DND-41 (cell line): ENCODE measurements at regions not wholly inside any gene's neighbourhood (a gene's known extent, or its start where the extent isn't known, plus 50 kb on each side); places are given as distances from the start of the nearest gene placed in this dataset.

Experiments used
- ATAC-seq: fragments of 200-7000 bp; cut with Tn5 transposase; 3 replicates; pipeline ENCODE4 v1.9.1; 2021; ENCODE audit warnings: low read depth; ENCODE audit not compliant: insufficient read depth
- DNase-seq: peaks from one replicate; pipeline ENCODE4 v3.0.0-alpha.2; 2020
- H2AFZ ChIP-seq: 2 replicates; pipeline ENCODE4 v1.6.0; 2012; ENCODE audit warnings: low read depth, low read length
- H3K27ac ChIP-seq: 2 replicates; pipeline ENCODE4 v1.5.1; 2012; ENCODE audit warnings: low read length, inconsistent platforms
- H3K27me3 ChIP-seq: fragments of 200-600 bp; sonication (generic); 2 replicates; pipeline ENCODE4 v1.6.0; 2012; ENCODE audit warnings: low read length, mild to moderate bottlenecking, inconsistent platforms; ENCODE audit not compliant: insufficient read depth, poor library complexity
- H3K36me3 ChIP-seq: 2 replicates; pipeline ENCODE4 v1.5.1; 2012; ENCODE audit warnings: low read length, inconsistent platforms; ENCODE audit not compliant: insufficient read depth
- H3K4me1 ChIP-seq: 2 replicates; pipeline ENCODE4 v1.5.1; 2012; ENCODE audit warnings: mild to moderate bottlenecking, low read length; ENCODE audit not compliant: insufficient read depth
- H3K4me2 ChIP-seq: 2 replicates; pipeline ENCODE4 v1.6.0; 2012; ENCODE audit warnings: mild to moderate bottlenecking, moderate library complexity, low read length, inconsistent platforms; ENCODE audit not compliant: insufficient read depth
- H3K4me3 ChIP-seq, 2 experiments: fragments of 200-600 bp in 1 of 2; shearing (Covaris generic) in 1 of 2; 2 replicates each; pipeline ENCODE4 v1.5.1; 2012 to 2016; ENCODE audit warnings: inconsistent platforms in 2 of 2, low read length in 2 of 2, mild to moderate bottlenecking in 2 of 2, low read depth in 1 of 2, moderate library complexity in 1 of 2
- H3K79me2 ChIP-seq: 2 replicates; pipeline ENCODE4 v1.6.0; 2012; ENCODE audit warnings: low read length, inconsistent platforms; ENCODE audit not compliant: insufficient read depth
- H3K9ac ChIP-seq: 2 replicates; pipeline ENCODE4 v1.6.0; 2012; ENCODE audit warnings: low read depth, mild to moderate bottlenecking, inconsistent platforms, low read length, moderate library complexity
- H3K9me3 ChIP-seq: 2 replicates; pipeline ENCODE4 v1.5.1; 2012; ENCODE audit warnings: low read length, moderate library complexity, mild to moderate bottlenecking, inconsistent platforms; ENCODE audit not compliant: insufficient read depth, severe bottlenecking
- H4K20me1 ChIP-seq: 2 replicates; pipeline ENCODE4 v1.6.0; 2012; ENCODE audit warnings: low read length; ENCODE audit not compliant: insufficient read depth
- CTCF ChIP-seq: IDR thresholded peaks from 2 replicates; pipeline ENCODE4 v1.5.1; 2012; ENCODE audit warnings: borderline replicate concordance, low read length, moderate library complexity, mild to moderate bottlenecking; ENCODE audit not compliant: poor library complexity, severe bottlenecking; ENCODE audit errors: extremely low read depth
- EZH2 ChIP-seq: IDR thresholded peaks from 3 replicates; pipeline ENCODE4 v1.6.1; 2012; ENCODE audit warnings: borderline replicate concordance, low read depth, mild to moderate bottlenecking, moderate library complexity, low read length, inconsistent platforms; ENCODE audit not compliant: severe bottlenecking

GRCh38 chr1:59058665-59059439 is 238.0 kb upstream of the FGGY start:
- no peaks in the 10 kb centered on the region for H4K20me1 ChIP-seq
- DNase-seq: no peak
- ATAC-seq: no peak
- no peak overlapping the region for H3K27ac ChIP-seq
- H3K27me3 ChIP-seq: no peaks in the 10 kb centered on the region
- no peak overlapping the region for H3K4me3 ChIP-seq
- no peaks in the 10 kb centered on the region for H3K79me2 ChIP-seq
- no peak overlapping the region for H3K9ac ChIP-seq
- H2AFZ ChIP-seq: no peak overlapping the region
- TF ChIP-seq CTCF: no peak
- TF ChIP-seq EZH2: no peak
- no peak overlapping the region for H3K4me2 ChIP-seq
- no peaks in the 10 kb centered on the region for H3K9me3 ChIP-seq
- H3K4me1 ChIP-seq: peaks cover 10% of the 10 kb centered on the region
- H3K36me3 ChIP-seq: no peaks in the 10 kb centered on the region

GRCh38 chr1:59061876-59062275 is 235.0 kb upstream of the FGGY start:
- DNase-seq: no peak
- TF ChIP-seq CTCF: no peak
- TF ChIP-seq EZH2: no peak
- Histone ChIP-seq H3K27me3 (no peaks in the 10 kb centered on the region), H3K27ac (no peak overlapping the region), H3K4me1 (peaks cover 12% of the 10 kb centered on the region), H3K4me3 (no peak overlapping the region), H3K79me2 (no peaks in the 10 kb centered on the region), H3K9ac (no peak overlapping the region), H2AFZ (peak overlapping the region; percentile 18), H3K4me2 (no peak overlapping the region), H4K20me1 (no peaks in the 10 kb centered on the region), H3K36me3 (no peaks in the 10 kb centered on the region), H3K9me3 (no peaks in the 10 kb centered on the region)
- peak; percentile 53; the same call in 1 of the 3 replicates for ATAC-seq

GRCh38 chr1:59062743-59063142 is 234.2 kb upstream of the FGGY start:
- no peak overlapping the region for H3K27ac ChIP-seq

More at GRCh38 chr1:59062743-59063142, 234.2 kb upstream of the FGGY start:
- TF ChIP-seq EZH2 (no peak), CTCF (no peak)
- H3K4me1 ChIP-seq: peaks cover 12% of the 10 kb centered on the region
- no peaks in the 10 kb centered on the region for H4K20me1 ChIP-seq
- H3K79me2 ChIP-seq: no peaks in the 10 kb centered on the region
- DNase-seq (no peak), ATAC-seq (no peak)
- H3K27me3 ChIP-seq: no peaks in the 10 kb centered on the region
- no peak overlapping the region for H2AFZ ChIP-seq
- H3K9ac ChIP-seq: no peak overlapping the region
- no peak overlapping the region for H3K4me3 ChIP-seq
- no peaks in the 10 kb centered on the region for H3K9me3 ChIP-seq
- H3K4me2 ChIP-seq: no peak overlapping the region
- H3K36me3 ChIP-seq: no peaks in the 10 kb centered on the region
